Endothelial cell (in vitro differentiated cells): ENCODE measurements at regions not wholly inside any gene's neighbourhood (a gene's known extent, or its start where the extent isn't known, plus 50 kb on each side); places are given as distances from the start of the nearest gene placed in this dataset.
A peak's percentile ranks its signal among the peaks of the same experiment; 100 is the strongest.

Source experiments
- DNase-seq: peaks from one replicate; pipeline ENCODE4 v3.0.0; 2021; ENCODE audit warnings: low spot score
- H3K27ac Mint-ChIP-seq: one replicate; pipeline ENCODE4 v1.8.0; 2021; ENCODE audit warnings: mixed read lengths, inconsistent platforms; ENCODE audit not compliant: unreplicated experiment
- H3K27me3 Mint-ChIP-seq: one replicate; pipeline ENCODE4 v1.8.0; 2021; ENCODE audit warnings: mild to moderate bottlenecking, moderate library complexity, mixed read lengths, inconsistent platforms; ENCODE audit not compliant: unreplicated experiment
- H3K36me3 Mint-ChIP-seq: one replicate; pipeline ENCODE4 v1.8.0; 2021; ENCODE audit warnings: mild to moderate bottlenecking, low read depth, mixed read lengths, inconsistent platforms; ENCODE audit not compliant: unreplicated experiment
- H3K4me1 Mint-ChIP-seq: one replicate; pipeline ENCODE4 v1.8.0; 2021; ENCODE audit warnings: mild to moderate bottlenecking, mixed read lengths, inconsistent platforms; ENCODE audit not compliant: unreplicated experiment
- H3K4me3 Mint-ChIP-seq: one replicate; pipeline ENCODE4 v1.8.0; 2021; ENCODE audit warnings: mild to moderate bottlenecking, mixed read lengths, inconsistent platforms; ENCODE audit not compliant: unreplicated experiment
- H3K9me3 Mint-ChIP-seq: one replicate; pipeline ENCODE4 v1.8.0; 2021; ENCODE audit warnings: mixed read lengths, inconsistent platforms; ENCODE audit not compliant: unreplicated experiment
- TF ChIP-seq, protein P1 (sequence below): fragments of 200-600 bp; sonication (generic); IDR thresholded peaks from one replicate; pipeline ENCODE4 v1.5.0; 2021; ENCODE audit warnings: antibody characterized with exemption; ENCODE audit not compliant: unreplicated experiment

DNA sequence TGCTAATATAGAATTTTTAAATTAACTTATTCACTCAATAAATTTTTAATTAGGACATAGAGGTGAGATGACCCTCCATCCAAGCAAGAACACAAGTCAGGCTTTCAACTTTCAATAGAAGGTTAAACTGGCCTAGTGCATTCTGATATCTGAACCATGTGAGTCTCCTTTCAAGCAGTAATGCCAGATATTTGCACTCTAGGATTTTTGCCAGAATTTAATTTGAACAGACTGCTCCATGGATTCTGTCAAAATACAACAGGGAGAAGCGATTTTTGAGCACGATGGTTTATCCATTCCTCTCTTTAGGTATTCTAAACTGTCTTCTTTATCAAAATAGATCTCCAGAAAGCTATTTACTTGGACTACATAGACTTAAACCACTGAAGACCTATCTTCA lies 72.0 kb upstream of the DCLK2 start:
- DNase-seq: no peak
- H3K4me1 Mint-ChIP-seq: no peaks in the 10 kb centered on the region
- no peaks in the 10 kb centered on the region for H3K36me3 Mint-ChIP-seq
- H3K27me3 Mint-ChIP-seq: no peaks in the 10 kb centered on the region
- TF ChIP-seq, protein P1, sequence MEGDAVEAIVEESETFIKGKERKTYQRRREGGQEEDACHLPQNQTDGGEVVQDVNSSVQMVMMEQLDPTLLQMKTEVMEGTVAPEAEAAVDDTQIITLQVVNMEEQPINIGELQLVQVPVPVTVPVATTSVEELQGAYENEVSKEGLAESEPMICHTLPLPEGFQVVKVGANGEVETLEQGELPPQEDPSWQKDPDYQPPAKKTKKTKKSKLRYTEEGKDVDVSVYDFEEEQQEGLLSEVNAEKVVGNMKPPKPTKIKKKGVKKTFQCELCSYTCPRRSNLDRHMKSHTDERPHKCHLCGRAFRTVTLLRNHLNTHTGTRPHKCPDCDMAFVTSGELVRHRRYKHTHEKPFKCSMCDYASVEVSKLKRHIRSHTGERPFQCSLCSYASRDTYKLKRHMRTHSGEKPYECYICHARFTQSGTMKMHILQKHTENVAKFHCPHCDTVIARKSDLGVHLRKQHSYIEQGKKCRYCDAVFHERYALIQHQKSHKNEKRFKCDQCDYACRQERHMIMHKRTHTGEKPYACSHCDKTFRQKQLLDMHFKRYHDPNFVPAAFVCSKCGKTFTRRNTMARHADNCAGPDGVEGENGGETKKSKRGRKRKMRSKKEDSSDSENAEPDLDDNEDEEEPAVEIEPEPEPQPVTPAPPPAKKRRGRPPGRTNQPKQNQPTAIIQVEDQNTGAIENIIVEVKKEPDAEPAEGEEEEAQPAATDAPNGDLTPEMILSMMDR: no peak
- H3K9me3 Mint-ChIP-seq: no peaks in the 10 kb centered on the region
- H3K4me3 Mint-ChIP-seq: no peak overlapping the region
- H3K27ac Mint-ChIP-seq: no peak overlapping the region

DNA sequence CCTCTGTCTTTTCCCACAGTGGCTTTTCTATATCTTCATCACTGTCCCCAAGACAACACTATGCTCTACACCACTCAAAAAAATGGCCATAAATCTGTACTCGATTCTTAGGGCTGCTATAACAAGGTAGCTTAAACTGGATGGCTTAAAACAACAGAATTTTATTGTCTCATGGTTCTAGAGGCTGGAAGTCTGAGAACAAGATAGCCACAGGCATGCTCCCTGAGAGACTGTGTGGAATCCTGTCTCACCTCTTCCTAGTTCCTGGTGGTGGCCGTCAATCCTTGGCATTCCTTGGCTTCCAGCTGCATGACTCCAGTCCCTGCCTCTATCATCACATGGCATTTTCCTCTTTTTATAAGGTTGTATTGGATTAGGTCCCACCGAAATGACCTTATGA lies 70.7 kb upstream of the DCLK2 start:
- no peaks in the 10 kb centered on the region for H3K9me3 Mint-ChIP-seq
- H3K27me3 Mint-ChIP-seq: no peaks in the 10 kb centered on the region
- H3K36me3 Mint-ChIP-seq: no peaks in the 10 kb centered on the region
- no peak for DNase-seq
- H3K27ac Mint-ChIP-seq: no peak overlapping the region
- TF ChIP-seq, protein P1: no peak
- H3K4me1 Mint-ChIP-seq: no peaks in the 10 kb centered on the region
- H3K4me3 Mint-ChIP-seq: no peak overlapping the region

DNA sequence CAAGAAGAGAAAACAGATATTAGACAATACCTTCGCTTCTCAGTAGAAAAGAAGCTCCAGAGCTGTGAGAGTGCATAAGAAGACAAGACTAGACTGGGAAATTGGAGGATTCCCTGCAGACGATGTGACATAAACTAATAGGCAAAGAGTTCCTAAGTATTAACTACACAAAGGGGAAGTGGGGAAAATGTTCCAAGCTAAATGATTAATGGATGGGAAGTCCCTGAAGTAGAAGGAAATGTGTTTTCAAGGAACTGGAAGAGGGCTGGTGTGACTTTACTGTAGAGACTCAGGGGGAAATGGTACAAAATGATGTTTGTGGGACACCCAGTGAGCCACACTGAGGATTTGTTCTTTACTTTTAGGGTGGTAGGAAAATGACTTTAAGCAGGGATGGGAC lies 69.7 kb upstream of the DCLK2 start:
- no peaks in the 10 kb centered on the region for H3K9me3 Mint-ChIP-seq
- H3K4me1 Mint-ChIP-seq: no peaks in the 10 kb centered on the region
- H3K36me3 Mint-ChIP-seq: no peaks in the 10 kb centered on the region
- H3K27me3 Mint-ChIP-seq: no peaks in the 10 kb centered on the region
- DNase-seq: no peak
- TF ChIP-seq, protein P1: no peak
- no peak overlapping the region for H3K4me3 Mint-ChIP-seq
- no peak overlapping the region for H3K27ac Mint-ChIP-seq

DNA sequence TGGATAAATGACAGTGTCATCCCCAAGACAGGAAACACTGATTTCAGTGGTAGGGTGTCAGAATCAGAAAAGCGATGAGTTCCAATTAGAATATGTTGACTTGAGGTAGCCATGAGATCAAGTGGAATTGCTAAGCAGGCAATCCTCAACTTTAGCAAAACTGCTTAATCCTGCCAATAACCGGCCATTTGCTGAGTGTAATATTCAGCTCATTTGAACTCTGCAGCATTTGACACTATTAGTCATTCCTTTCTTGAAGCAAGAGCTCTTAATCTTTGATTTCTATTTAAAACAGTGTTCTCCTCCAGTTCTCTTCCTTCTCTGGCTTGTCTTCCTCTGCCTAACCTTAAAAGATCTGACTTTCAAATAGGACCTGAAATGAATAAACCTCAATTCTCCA lies 68.7 kb upstream of the DCLK2 start:
- Mint-ChIP-seq H3K36me3 (no peaks in the 10 kb centered on the region), H3K9me3 (no peaks in the 10 kb centered on the region), H3K27me3 (no peaks in the 10 kb centered on the region), H3K4me3 (no peak overlapping the region), H3K4me1 (no peaks in the 10 kb centered on the region), H3K27ac (no peak overlapping the region)
- TF ChIP-seq, protein P1: no peak
- no peak for DNase-seq

DNA sequence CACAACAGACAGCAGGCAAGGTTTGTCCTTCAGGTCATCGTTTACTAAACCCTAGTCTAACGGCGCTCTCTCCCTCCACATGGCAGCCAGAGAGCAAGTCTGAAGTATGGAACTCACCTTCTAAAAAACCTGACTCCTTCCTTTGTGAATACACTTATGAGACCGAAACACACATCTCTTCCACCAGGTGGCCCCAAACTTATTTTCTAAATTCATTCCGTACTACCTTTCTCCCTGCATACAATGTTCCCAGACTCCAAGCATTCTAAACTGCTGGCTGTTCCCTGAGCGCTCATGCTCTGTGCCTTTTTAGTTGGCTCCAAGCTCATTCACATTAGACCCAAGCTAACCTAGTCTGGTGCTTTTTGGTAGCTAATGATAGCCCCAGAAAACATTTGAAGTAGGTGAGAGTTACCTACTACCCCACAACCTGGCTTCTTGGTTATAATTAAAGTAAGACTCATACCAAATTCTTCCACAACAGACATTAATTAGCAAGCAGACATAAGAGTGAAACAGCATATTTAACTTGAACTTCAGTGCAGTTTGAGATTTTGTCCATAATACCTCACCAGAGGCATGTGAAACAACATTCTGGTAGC lies 67.6 kb upstream of the DCLK2 start:
- Mint-ChIP-seq H3K27me3 (no peaks in the 10 kb centered on the region), H3K9me3 (no peaks in the 10 kb centered on the region), H3K36me3 (no peaks in the 10 kb centered on the region), H3K27ac (no peak overlapping the region), H3K4me1 (no peaks in the 10 kb centered on the region), H3K4me3 (no peak overlapping the region)
- peak; percentile 37 for DNase-seq
- TF ChIP-seq, protein P1: peak; percentile 78
